ENCODE measurements at regions not wholly inside any gene's neighbourhood (a gene's known extent, or its start where the extent isn't known, plus 50 kb on each side); places are given as distances from the start of the nearest gene placed in this dataset.

DNA sequence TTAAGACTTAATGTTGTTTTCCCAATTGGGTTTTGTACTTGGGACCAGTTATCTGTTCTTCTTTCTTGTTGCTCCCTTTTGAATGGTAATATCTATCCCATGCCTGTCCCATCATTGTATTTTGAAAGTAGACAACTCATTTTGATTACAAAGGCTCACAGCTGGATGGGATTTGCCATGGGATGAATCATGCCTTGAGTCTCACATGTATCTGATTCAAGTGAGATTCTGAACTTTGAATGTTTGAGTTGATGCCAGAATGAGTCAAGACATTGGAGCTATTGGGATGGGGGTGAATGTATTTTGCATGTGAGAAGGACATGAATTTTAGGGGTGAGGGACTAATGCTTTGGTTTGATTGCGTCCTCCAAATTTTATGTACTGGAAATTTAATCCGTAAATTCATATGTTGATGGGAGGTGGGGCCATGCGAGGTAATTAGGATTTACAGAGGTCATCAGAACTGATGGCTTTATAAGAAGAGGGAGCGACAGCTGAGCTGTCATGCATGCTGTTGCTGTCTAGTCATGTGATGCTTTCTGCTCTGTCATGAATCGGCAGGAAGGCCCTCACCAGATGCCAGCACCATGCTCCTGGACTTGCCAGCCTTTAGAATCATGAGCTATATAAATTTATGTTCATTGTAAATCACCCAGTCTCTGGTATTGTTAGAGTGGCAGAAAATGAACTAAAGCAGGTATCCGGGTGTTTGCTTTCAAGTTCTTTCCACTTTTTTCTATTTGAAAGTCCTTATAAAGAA, 741.3 kb upstream of the RAB6C start:
- Histone ChIP-seq H3K4me3 (ENCODE audit: insufficient read depth, low read length, poor library complexity, severe bottlenecking) (no peak overlapping the region), H3F3A (ENCODE audit: insufficient read depth) (no peaks in the 10 kb centered on the region), H3K36me3 (ENCODE audit: low read length) (no peaks in the 10 kb centered on the region), H3K79me2 (ENCODE audit: insufficient read depth, low read length) (no peaks in the 10 kb centered on the region), H3K4me2 (ENCODE audit: low read depth, low read length, poor library complexity, severe bottlenecking) (no peak overlapping the region), H3K9me2 (replicated peaks; ENCODE audit: insufficient read depth, low read length) (no peaks in the 10 kb centered on the region), H2AFZ (ENCODE audit: low read depth, low read length, severe bottlenecking) (no peak overlapping the region), H3K9ac (ENCODE audit: low read length) (no peak overlapping the region), H3K9me3 (ENCODE audit: insufficient read depth, low read length) (no peaks in the 10 kb centered on the region), H3K27me3 (ENCODE audit: low read length) (no peaks in the 10 kb centered on the region), H4K20me1 (ENCODE audit: low read depth, low read length) (no peaks in the 10 kb centered on the region), H3K27ac (ENCODE audit: low read depth, low read length) (no peak overlapping the region)
- TF ChIP-seq, protein P1, sequence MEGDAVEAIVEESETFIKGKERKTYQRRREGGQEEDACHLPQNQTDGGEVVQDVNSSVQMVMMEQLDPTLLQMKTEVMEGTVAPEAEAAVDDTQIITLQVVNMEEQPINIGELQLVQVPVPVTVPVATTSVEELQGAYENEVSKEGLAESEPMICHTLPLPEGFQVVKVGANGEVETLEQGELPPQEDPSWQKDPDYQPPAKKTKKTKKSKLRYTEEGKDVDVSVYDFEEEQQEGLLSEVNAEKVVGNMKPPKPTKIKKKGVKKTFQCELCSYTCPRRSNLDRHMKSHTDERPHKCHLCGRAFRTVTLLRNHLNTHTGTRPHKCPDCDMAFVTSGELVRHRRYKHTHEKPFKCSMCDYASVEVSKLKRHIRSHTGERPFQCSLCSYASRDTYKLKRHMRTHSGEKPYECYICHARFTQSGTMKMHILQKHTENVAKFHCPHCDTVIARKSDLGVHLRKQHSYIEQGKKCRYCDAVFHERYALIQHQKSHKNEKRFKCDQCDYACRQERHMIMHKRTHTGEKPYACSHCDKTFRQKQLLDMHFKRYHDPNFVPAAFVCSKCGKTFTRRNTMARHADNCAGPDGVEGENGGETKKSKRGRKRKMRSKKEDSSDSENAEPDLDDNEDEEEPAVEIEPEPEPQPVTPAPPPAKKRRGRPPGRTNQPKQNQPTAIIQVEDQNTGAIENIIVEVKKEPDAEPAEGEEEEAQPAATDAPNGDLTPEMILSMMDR (IDR thresholded peaks at IDR 0.05; ENCODE audit: insufficient read depth, low read length, poor library complexity, severe bottlenecking) = no peak
- TF ChIP-seq EZH2phosphoT487 (conservative IDR thresholded peaks at IDR 0.05; ENCODE audit: low read length) = no peak

DNA sequence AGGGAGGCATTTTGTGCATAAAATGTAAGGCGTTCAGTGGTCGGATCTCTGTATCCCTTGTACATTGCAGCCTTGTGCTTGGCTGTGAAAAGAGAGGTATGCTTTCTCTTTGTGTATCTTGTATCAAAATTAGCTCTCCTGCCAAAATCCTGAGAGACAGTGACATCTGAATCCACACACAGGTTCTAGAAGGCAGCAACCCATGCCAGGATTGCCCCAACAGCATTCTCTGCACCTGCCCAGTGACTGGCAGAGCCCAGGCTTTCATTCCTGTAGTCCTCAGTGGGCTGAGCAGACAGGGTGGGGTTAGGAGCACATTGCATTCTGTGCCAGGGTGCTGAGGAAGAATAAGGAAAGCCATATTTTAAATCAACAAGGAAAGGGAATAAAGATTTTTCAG, 740.3 kb upstream of the RAB6C start:
- Histone ChIP-seq H3K9me3 (ENCODE audit: insufficient read depth, low read length) (no peaks in the 10 kb centered on the region), H3K36me3 (ENCODE audit: low read length) (no peaks in the 10 kb centered on the region), H2AFZ (ENCODE audit: low read depth, low read length, severe bottlenecking) (no peak overlapping the region), H3K4me2 (ENCODE audit: low read depth, low read length, poor library complexity, severe bottlenecking) (no peak overlapping the region), H3K27ac (ENCODE audit: low read depth, low read length) (no peak overlapping the region), H3K27me3 (ENCODE audit: low read length) (no peaks in the 10 kb centered on the region), H3K9me2 (replicated peaks; ENCODE audit: insufficient read depth, low read length) (no peaks in the 10 kb centered on the region), H3K79me2 (ENCODE audit: insufficient read depth, low read length) (no peaks in the 10 kb centered on the region), H3F3A (ENCODE audit: insufficient read depth) (no peaks in the 10 kb centered on the region), H3K9ac (ENCODE audit: low read length) (no peak overlapping the region), H3K4me3 (ENCODE audit: insufficient read depth, low read length, poor library complexity, severe bottlenecking) (no peak overlapping the region), H4K20me1 (ENCODE audit: low read depth, low read length) (no peaks in the 10 kb centered on the region)
- TF ChIP-seq, protein P1 (IDR thresholded peaks at IDR 0.05; ENCODE audit: insufficient read depth, low read length, poor library complexity, severe bottlenecking) = no peak
- TF ChIP-seq EZH2phosphoT487 (conservative IDR thresholded peaks at IDR 0.05; ENCODE audit: low read length) = no peak

DNA sequence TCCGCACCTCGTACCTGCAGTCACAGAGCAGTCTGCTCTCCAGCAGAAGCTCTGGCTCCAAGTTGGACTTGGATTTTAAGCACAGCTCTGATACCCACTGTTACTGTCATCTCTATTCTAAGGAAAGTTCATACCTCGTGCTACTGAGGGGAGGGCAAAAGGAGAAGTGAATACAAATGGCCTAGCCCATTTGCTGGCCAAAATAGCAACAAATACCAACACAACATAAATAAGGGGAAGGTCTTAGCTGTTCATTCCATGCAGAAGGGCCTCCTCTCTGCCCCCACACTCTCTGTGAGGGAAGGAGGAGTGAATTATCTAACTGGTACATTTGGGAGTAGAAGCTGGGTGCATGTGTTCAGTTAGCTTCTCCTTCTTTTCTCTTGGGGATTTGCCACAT, 739.4 kb upstream of the RAB6C start:
- Histone ChIP-seq H3K9me3 (ENCODE audit: insufficient read depth, low read length) (no peaks in the 10 kb centered on the region), H3K4me2 (ENCODE audit: low read depth, low read length, poor library complexity, severe bottlenecking) (no peak overlapping the region), H3K36me3 (ENCODE audit: low read length) (no peaks in the 10 kb centered on the region), H3K27ac (ENCODE audit: low read depth, low read length) (no peak overlapping the region), H3K9ac (ENCODE audit: low read length) (no peak overlapping the region), H3K9me2 (replicated peaks; ENCODE audit: insufficient read depth, low read length) (no peaks in the 10 kb centered on the region), H3K27me3 (ENCODE audit: low read length) (no peaks in the 10 kb centered on the region), H4K20me1 (ENCODE audit: low read depth, low read length) (no peaks in the 10 kb centered on the region), H2AFZ (ENCODE audit: low read depth, low read length, severe bottlenecking) (no peak overlapping the region), H3F3A (ENCODE audit: insufficient read depth) (no peaks in the 10 kb centered on the region), H3K79me2 (ENCODE audit: insufficient read depth, low read length) (no peaks in the 10 kb centered on the region), H3K4me3 (ENCODE audit: insufficient read depth, low read length, poor library complexity, severe bottlenecking) (no peak overlapping the region)
- TF ChIP-seq, protein P1 (IDR thresholded peaks at IDR 0.05; ENCODE audit: insufficient read depth, low read length, poor library complexity, severe bottlenecking) = no peak
- no peak for TF ChIP-seq EZH2phosphoT487 (conservative IDR thresholded peaks at IDR 0.05; ENCODE audit: low read length)
